Astrocyte (in vitro differentiated cells and primary cell): ENCODE measurements at regions not wholly inside any gene's neighbourhood (a gene's known extent, or its start where the extent isn't known, plus 50 kb on each side); places are given as distances from the start of the nearest gene placed in this dataset.

ENCODE experiments used
- EZH2 ChIP-seq: IDR thresholded peaks from 2 replicates; pipeline ENCODE4 v1.6.1; 2012; ENCODE audit warnings: mild to moderate bottlenecking, low read length, inconsistent platforms; ENCODE audit not compliant: insufficient read depth
- TF ChIP-seq, protein P1 (sequence below): IDR thresholded peaks from 2 replicates; pipeline ENCODE4 v1.5.1; 2011; ENCODE audit warnings: low read depth, mild to moderate bottlenecking, inconsistent platforms, low read length, moderate library complexity; ENCODE audit not compliant: insufficient read depth

DNA sequence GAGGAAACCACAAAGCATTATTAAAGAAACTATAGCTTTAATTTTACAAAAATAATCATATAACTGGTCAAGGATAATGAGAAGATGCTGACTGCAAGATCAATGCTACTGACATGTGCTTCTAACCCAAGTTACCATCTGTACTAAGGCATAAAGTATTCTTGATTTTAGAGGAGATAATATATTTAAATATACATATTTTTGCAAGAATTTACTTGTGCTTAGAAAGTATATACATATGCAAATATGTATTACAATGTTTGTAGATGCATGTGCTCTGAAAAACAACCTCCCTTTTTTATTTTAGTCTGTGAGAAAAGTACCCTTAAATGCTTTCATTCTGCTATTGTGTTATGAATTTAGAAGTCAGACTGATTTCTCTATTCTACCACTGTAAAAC is 740.7 kb upstream of the SLIT2 start:
- no peak for TF ChIP-seq EZH2
- TF ChIP-seq, protein P1, sequence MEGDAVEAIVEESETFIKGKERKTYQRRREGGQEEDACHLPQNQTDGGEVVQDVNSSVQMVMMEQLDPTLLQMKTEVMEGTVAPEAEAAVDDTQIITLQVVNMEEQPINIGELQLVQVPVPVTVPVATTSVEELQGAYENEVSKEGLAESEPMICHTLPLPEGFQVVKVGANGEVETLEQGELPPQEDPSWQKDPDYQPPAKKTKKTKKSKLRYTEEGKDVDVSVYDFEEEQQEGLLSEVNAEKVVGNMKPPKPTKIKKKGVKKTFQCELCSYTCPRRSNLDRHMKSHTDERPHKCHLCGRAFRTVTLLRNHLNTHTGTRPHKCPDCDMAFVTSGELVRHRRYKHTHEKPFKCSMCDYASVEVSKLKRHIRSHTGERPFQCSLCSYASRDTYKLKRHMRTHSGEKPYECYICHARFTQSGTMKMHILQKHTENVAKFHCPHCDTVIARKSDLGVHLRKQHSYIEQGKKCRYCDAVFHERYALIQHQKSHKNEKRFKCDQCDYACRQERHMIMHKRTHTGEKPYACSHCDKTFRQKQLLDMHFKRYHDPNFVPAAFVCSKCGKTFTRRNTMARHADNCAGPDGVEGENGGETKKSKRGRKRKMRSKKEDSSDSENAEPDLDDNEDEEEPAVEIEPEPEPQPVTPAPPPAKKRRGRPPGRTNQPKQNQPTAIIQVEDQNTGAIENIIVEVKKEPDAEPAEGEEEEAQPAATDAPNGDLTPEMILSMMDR, result no peak
